H1 (cell line): ENCODE measurements at regions not wholly inside any gene's neighbourhood (a gene's known extent, or its start where the extent isn't known, plus 50 kb on each side); places are given as distances from the start of the nearest gene placed in this dataset.
A peak's percentile ranks its signal among the peaks of the same experiment; 100 is the strongest.

Source experiments
- CTCF ChIA-PET: fragments of 300-600 bp; sonication (Branson Sonifier 250); formaldehyde crosslinking; loops from one replicate; lab custom pipeline; 2021; ENCODE audit not compliant: partially characterized antibody; lab: Charles Lee
- POLR2A ChIA-PET: fragments of 300-600 bp; sonication (Branson Sonifier 250); formaldehyde crosslinking; loops from one replicate; lab custom pipeline; 2021; ENCODE audit warnings: inconsistent platforms; ENCODE audit not compliant: partially characterized antibody; lab: Charles Lee
- DNase-seq, 2 experiments: peaks; one replicate each; pipeline versions ENCODE4 v3.0.0 to v3.0.0-alpha.2; 2010 to 2022; ENCODE audit warnings: low spot score in 2 of 2, low read depth in 1 of 2, mixed read lengths in 1 of 2
- FAIRE-seq: peaks from 2 replicates; lab custom pipeline; 2011; peaks lifted over from hg19 to GRCh38; lab: Jason Lieb, UNC
- H2AFZ ChIP-seq: 2 replicates; pipeline ENCODE4 v1.8.1; 2012; ENCODE audit warnings: low read length, inconsistent platforms
- H2AK5ac ChIP-seq: 2 replicates; pipeline ENCODE4 v1.6.1; 2013; ENCODE audit warnings: low read depth, low read length
- H2BK120ac ChIP-seq: replicated peaks from 2 replicates; pipeline ENCODE3; 2013; ENCODE audit warnings: low read depth, low read length, inconsistent platforms
- H2BK12ac ChIP-seq: 2 replicates; pipeline ENCODE4 v1.6.1; 2013; ENCODE audit warnings: low read depth, low read length
- H2BK15ac ChIP-seq: 2 replicates; pipeline ENCODE4 v1.6.1; 2013; ENCODE audit warnings: low read length
- H2BK20ac ChIP-seq: 2 replicates; pipeline ENCODE4 v1.6.1; 2013; ENCODE audit warnings: low read length
- H2BK5ac ChIP-seq: 2 replicates; pipeline ENCODE4 v1.6.1; 2013; ENCODE audit warnings: low read depth, low read length
- H3K14ac ChIP-seq: 2 replicates; pipeline ENCODE4 v1.6.1; 2013; ENCODE audit warnings: inconsistent platforms; ENCODE audit not compliant: insufficient read length
- H3K18ac ChIP-seq: 2 replicates; pipeline ENCODE4 v1.6.1; 2013; ENCODE audit warnings: low read length; ENCODE audit errors: extremely low read depth
- H3K23ac ChIP-seq: 2 replicates; pipeline ENCODE4 v1.6.1; 2013; ENCODE audit warnings: inconsistent platforms; ENCODE audit not compliant: insufficient read length
- H3K23me2 ChIP-seq: 2 replicates; pipeline ENCODE4 v1.6.1; 2013; ENCODE audit warnings: low read depth, low read length
- H3K27ac ChIP-seq: 2 replicates; pipeline ENCODE4 v1.6.1; 2011; ENCODE audit warnings: low read depth, low read length, inconsistent platforms
- H3K27me3 ChIP-seq, 4 experiments: replicated peaks in 1 of 4; 1 replicate in 1 of 4; 2 replicates in 3 of 4; pipeline versions ENCODE4 v1.6.1 to v1.8.1; 2011 to 2013; ENCODE audit warnings: low read length in 3 of 4, mild to moderate bottlenecking in 3 of 4, inconsistent platforms in 2 of 4, mixed read lengths in 2 of 4, moderate library complexity in 1 of 4; ENCODE audit not compliant: control insufficient read depth in 3 of 4, insufficient read depth in 3 of 4; ENCODE audit errors: extremely low read depth in 1 of 4
- H3K36me3 ChIP-seq, 4 experiments: 2 replicates each; pipeline versions ENCODE4 v1.6.1 to v1.8.1; 2011 to 2013; ENCODE audit warnings: mild to moderate bottlenecking in 4 of 4, low read length in 3 of 4, moderate library complexity in 2 of 4, control low read depth in 1 of 4, inconsistent platforms in 1 of 4; ENCODE audit not compliant: insufficient read depth in 4 of 4, control insufficient read depth in 2 of 4
- H3K4ac ChIP-seq: replicated peaks from 2 replicates; pipeline ENCODE3; 2013; ENCODE audit warnings: low read length, low read depth, mixed read lengths, inconsistent platforms; ENCODE audit not compliant: insufficient read length
- H3K4me1 ChIP-seq, 4 experiments: replicated peaks in 1 of 4; 1 replicate in 1 of 4; 2 replicates in 3 of 4; pipeline versions ENCODE4 v1.6.1 to v1.8.1; 2011 to 2013; ENCODE audit warnings: low read length in 3 of 4, inconsistent platforms in 2 of 4, mixed read lengths in 1 of 4; ENCODE audit not compliant: insufficient read depth in 4 of 4, control insufficient read depth in 3 of 4
- H3K4me2 ChIP-seq, 2 experiments: 2 replicates each; pipeline versions ENCODE4 v1.6.1 to v1.8.1; 2011 to 2013; ENCODE audit warnings: low read depth in 2 of 2, low read length in 2 of 2, control low read depth in 1 of 2, inconsistent platforms in 1 of 2, mild to moderate bottlenecking in 1 of 2; ENCODE audit not compliant: insufficient read depth in 1 of 2
- H3K4me3 ChIP-seq, 4 experiments: fragments of 200-600, 300-600 bp in 1 of 4; sonication (generic), shearing (Covaris generic), sonication (Bioruptor Twin) in 1 of 4; 2 replicates each; pipeline versions ENCODE4 v1.5.1 to v1.8.1; 2011 to 2016; ENCODE audit warnings: low read length in 4 of 4, low read depth in 3 of 4, control low read depth in 2 of 4, inconsistent platforms in 2 of 4, mild to moderate bottlenecking in 2 of 4, mixed read lengths in 1 of 4, moderate library complexity in 1 of 4; ENCODE audit not compliant: insufficient read depth in 2 of 4; ENCODE audit errors: extremely low read depth in 1 of 4
- H3K56ac ChIP-seq: replicated peaks from 2 replicates; pipeline ENCODE3; 2013; ENCODE audit warnings: low read depth, mild to moderate bottlenecking, mixed read lengths, low read length, inconsistent platforms; ENCODE audit not compliant: insufficient read length
- H3K79me1 ChIP-seq: 2 replicates; pipeline ENCODE4 v1.6.1; 2013; ENCODE audit warnings: low read depth, low read length, control low read depth
- H3K79me2 ChIP-seq, 2 experiments: 2 replicates each; pipeline versions ENCODE4 v1.6.1 to v1.8.1; 2012 to 2013; ENCODE audit warnings: low read length in 2 of 2, mild to moderate bottlenecking in 2 of 2, inconsistent platforms in 1 of 2; ENCODE audit not compliant: insufficient read depth in 2 of 2, control insufficient read depth in 1 of 2
- H3K9ac ChIP-seq, 4 experiments: replicated peaks in 1 of 4; 1 replicate in 1 of 4; 2 replicates in 3 of 4; pipeline versions ENCODE4 v1.6.1 to v1.8.1; 2011 to 2013; ENCODE audit warnings: low read depth in 3 of 4, low read length in 3 of 4, control low read depth in 2 of 4, mild to moderate bottlenecking in 2 of 4, moderate library complexity in 2 of 4, inconsistent platforms in 1 of 4; ENCODE audit errors: extremely low read depth in 1 of 4
- H3K9me3 ChIP-seq, 2 experiments: 2 replicates each; pipeline versions ENCODE4 v1.6.1 to v1.8.1; 2012 to 2013; ENCODE audit warnings: mild to moderate bottlenecking in 2 of 2, moderate library complexity in 2 of 2, control low read depth in 1 of 2, inconsistent platforms in 1 of 2, low read depth in 1 of 2, low read length in 1 of 2, mixed read lengths in 1 of 2; ENCODE audit not compliant: insufficient read depth in 2 of 2
- H4K20me1 ChIP-seq, 2 experiments: replicated peaks in 1 of 2; 2 replicates each; pipeline versions ENCODE3 to v1.8.1; 2011 to 2013; ENCODE audit warnings: inconsistent platforms in 2 of 2, low read length in 2 of 2, mild to moderate bottlenecking in 1 of 2; ENCODE audit not compliant: insufficient read depth in 2 of 2, control insufficient read depth in 1 of 2
- H4K5ac ChIP-seq: 2 replicates; pipeline ENCODE4 v1.6.1; 2013; ENCODE audit warnings: low read length, low read depth, mixed read lengths, inconsistent platforms; ENCODE audit not compliant: insufficient read length
- H4K8ac ChIP-seq: 2 replicates; pipeline ENCODE4 v1.8.0; 2013; ENCODE audit warnings: mild to moderate bottlenecking, moderate library complexity, low read length, inconsistent platforms; ENCODE audit not compliant: insufficient read depth; ENCODE audit errors: extremely low read depth
- H4K91ac ChIP-seq: replicated peaks from 2 replicates; pipeline ENCODE3; 2013; ENCODE audit warnings: low read length, mixed read lengths, inconsistent platforms; ENCODE audit not compliant: insufficient read length
- GABPA ChIP-seq: IDR thresholded peaks from 2 replicates; pipeline ENCODE4 v1.6.1; 2011; ENCODE audit warnings: mild to moderate bottlenecking, low read length, moderate library complexity, borderline replicate concordance; ENCODE audit not compliant: insufficient read depth
- WGBS, 2 experiments: shearing (Covaris generic) in 1 of 2; methylation state at CpG; one replicate each; pipeline versions ENCODE4 v1.1.6 to v1.1.7; 2013 to 2015; ENCODE audit warnings: low lambda C conversion rate in 2 of 2, mixed read lengths in 2 of 2, inconsistent platforms in 1 of 2, low coverage in 1 of 2, missing lambda C conversion rate in 1 of 2; ENCODE audit not compliant: insufficient replicate concordance in 2 of 2, insufficient coverage in 1 of 2, insufficient read length in 1 of 2; ENCODE audit errors: extremely low coverage in 1 of 2, missing lambda C conversion rate in 1 of 2; 5-methylcytosine and 5-hydroxymethylcytosine counted together

- H4K8ac ChIP-seq: no peak overlapping the region
- H2BK12ac ChIP-seq: no peak overlapping the region
- H3K23me2 ChIP-seq: peaks cover 1% of the 10 kb centered on the region; the same call in 1 of the 2 replicates
- H3K4me2 ChIP-seq: no peak overlapping the region
- no peak overlapping the region for H3K9ac ChIP-seq
- no peak overlapping the region for H2BK120ac ChIP-seq
- peaks cover 0 to 3% (median 2%) of the 10 kb centered on the region in 4 experiments; a peak in 3 of 7 replicates for H3K27me3 ChIP-seq
- H3K79me2 ChIP-seq: no peaks in the 10 kb centered on the region
- POLR2A ChIA-PET: no interaction called here
- H3K9me3 ChIP-seq: 0 out of 4 replicates have a peak, but pooled peaks cover 0 to under 1% of the 10 kb centered on the region in 2 experiments
- DNase-seq: no peak
- TF ChIP-seq GABPA: no peak
- TF ChIP-seq, all 59 proteins: peak for 0
- H4K91ac ChIP-seq: no peak overlapping the region
- no peak overlapping the region for H2BK5ac ChIP-seq
- peaks cover 0 to 9% (median 4%) of the 10 kb centered on the region in 4 experiments; a peak in 4 of 7 replicates for H3K4me1 ChIP-seq
- no peak overlapping the region for H2BK15ac ChIP-seq
- H3K18ac ChIP-seq: no peak overlapping the region
- H3K27ac ChIP-seq: no peak overlapping the region
- FAIRE-seq: no peak
- H3K4me3 ChIP-seq: no peak overlapping the region
- no peak overlapping the region for H3K56ac ChIP-seq
- H2AFZ ChIP-seq: no peak overlapping the region
- no peak overlapping the region for H3K14ac ChIP-seq
- CTCF ChIA-PET: no interaction called here
- H2BK20ac ChIP-seq: peak overlapping the region; percentile 63; the same call in 1 of the 2 replicates
- no peak overlapping the region for H3K4ac ChIP-seq
- H3K23ac ChIP-seq: no peak overlapping the region
- H2AK5ac ChIP-seq: no peak overlapping the region
- H4K20me1 ChIP-seq: no peaks in the 10 kb centered on the region
- H3K79me1 ChIP-seq: no peaks in the 10 kb centered on the region
- H4K5ac ChIP-seq: no peak overlapping the region
- whole genome bisulfite sequencing, 2 experiments: 94% methylated on average over 3 of the region's 3 CpGs; no CpG with 5 or more reads in 1 of the 2 experiments
- no peaks in the 10 kb centered on the region for H3K36me3 ChIP-seq
Observed at GRCh38 chr9:97773091-97773490, 76.0 kb upstream of the XPA start.
